RWPE2 (cell line): ENCODE measurements at regions not wholly inside any gene's neighbourhood (a gene's known extent, or its start where the extent isn't known, plus 50 kb on each side); places are given as distances from the start of the nearest gene placed in this dataset.

Source experiments
- ATAC-seq: fragments of 200-7000 bp; cut with Tn5 transposase; 3 replicates; pipeline ENCODE4 v1.9.1; 2021; ENCODE audit warnings: low read depth
- DNase-seq: peaks from one replicate; pipeline ENCODE4 v3.0.0-alpha.2; 2020; ENCODE audit warnings: low spot score
- H3K27ac ChIP-seq: fragments of 450-650 bp; 2 replicates; pipeline ENCODE4 v1.5.1; 2017; ENCODE audit warnings: mild to moderate bottlenecking; ENCODE audit not compliant: poor library complexity, severe bottlenecking
- H3K27me3 ChIP-seq: fragments of 250-450 bp; sonication (Bioruptor Pico); 2 replicates; pipeline ENCODE4 v1.5.1; 2021; ENCODE audit warnings: mild to moderate bottlenecking, moderate library complexity; ENCODE audit not compliant: insufficient read depth, poor library complexity, severe bottlenecking
- H3K36me3 ChIP-seq: fragments of 250-450 bp; sonication (Bioruptor Pico); 2 replicates; pipeline ENCODE4 v1.5.1; 2020; ENCODE audit warnings: low read depth, mild to moderate bottlenecking, moderate library complexity
- H3K4me1 ChIP-seq: fragments of 250-450 bp; sonication (Bioruptor Pico); 2 replicates; pipeline ENCODE4 v1.5.1; 2021; ENCODE audit warnings: mild to moderate bottlenecking, moderate library complexity; ENCODE audit not compliant: insufficient read depth, poor library complexity, severe bottlenecking
- H3K4me3 ChIP-seq: fragments of 250-450 bp; sonication (Bioruptor Pico); 2 replicates; pipeline ENCODE4 v1.5.1; 2021; ENCODE audit warnings: mild to moderate bottlenecking, moderate library complexity; ENCODE audit not compliant: severe bottlenecking
- H3K9me3 ChIP-seq: fragments of 250-450 bp; sonication (Bioruptor Pico); 2 replicates; pipeline ENCODE4 v1.5.1; 2021; ENCODE audit warnings: mild to moderate bottlenecking, moderate library complexity; ENCODE audit not compliant: severe bottlenecking
- TF ChIP-seq, protein P1 (sequence below): fragments of 450-650 bp; IDR thresholded peaks from one replicate; pipeline ENCODE4 v1.5.1; 2017; ENCODE audit warnings: mild to moderate bottlenecking, moderate library complexity; ENCODE audit not compliant: poor library complexity, severe bottlenecking

- no peak overlapping the region for H3K4me3 ChIP-seq
- H3K4me1 ChIP-seq = no peaks in the 10 kb centered on the region
- TF ChIP-seq, protein P1, sequence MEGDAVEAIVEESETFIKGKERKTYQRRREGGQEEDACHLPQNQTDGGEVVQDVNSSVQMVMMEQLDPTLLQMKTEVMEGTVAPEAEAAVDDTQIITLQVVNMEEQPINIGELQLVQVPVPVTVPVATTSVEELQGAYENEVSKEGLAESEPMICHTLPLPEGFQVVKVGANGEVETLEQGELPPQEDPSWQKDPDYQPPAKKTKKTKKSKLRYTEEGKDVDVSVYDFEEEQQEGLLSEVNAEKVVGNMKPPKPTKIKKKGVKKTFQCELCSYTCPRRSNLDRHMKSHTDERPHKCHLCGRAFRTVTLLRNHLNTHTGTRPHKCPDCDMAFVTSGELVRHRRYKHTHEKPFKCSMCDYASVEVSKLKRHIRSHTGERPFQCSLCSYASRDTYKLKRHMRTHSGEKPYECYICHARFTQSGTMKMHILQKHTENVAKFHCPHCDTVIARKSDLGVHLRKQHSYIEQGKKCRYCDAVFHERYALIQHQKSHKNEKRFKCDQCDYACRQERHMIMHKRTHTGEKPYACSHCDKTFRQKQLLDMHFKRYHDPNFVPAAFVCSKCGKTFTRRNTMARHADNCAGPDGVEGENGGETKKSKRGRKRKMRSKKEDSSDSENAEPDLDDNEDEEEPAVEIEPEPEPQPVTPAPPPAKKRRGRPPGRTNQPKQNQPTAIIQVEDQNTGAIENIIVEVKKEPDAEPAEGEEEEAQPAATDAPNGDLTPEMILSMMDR = no peak
- no peaks in the 10 kb centered on the region for H3K9me3 ChIP-seq
- ATAC-seq (no peak), DNase-seq (no peak)
- no peaks in the 10 kb centered on the region for H3K36me3 ChIP-seq
- no peaks in the 10 kb centered on the region for H3K27me3 ChIP-seq
- H3K27ac ChIP-seq = no peak overlapping the region
These were observed 291.0 kb downstream of the COL12A1 start for GRCh38 chr6:74914888-74915287.

GRCh38 chr6:74912234-74912633 is 293.6 kb downstream of the COL12A1 start:
- no peak for ATAC-seq
- Histone ChIP-seq H3K4me3 (no peak overlapping the region), H3K27me3 (no peaks in the 10 kb centered on the region), H3K9me3 (no peaks in the 10 kb centered on the region), H3K4me1 (no peaks in the 10 kb centered on the region), H3K27ac (no peak overlapping the region), H3K36me3 (no peaks in the 10 kb centered on the region)
- DNase-seq = no peak
- TF ChIP-seq, protein P1 = no peak

DNA sequence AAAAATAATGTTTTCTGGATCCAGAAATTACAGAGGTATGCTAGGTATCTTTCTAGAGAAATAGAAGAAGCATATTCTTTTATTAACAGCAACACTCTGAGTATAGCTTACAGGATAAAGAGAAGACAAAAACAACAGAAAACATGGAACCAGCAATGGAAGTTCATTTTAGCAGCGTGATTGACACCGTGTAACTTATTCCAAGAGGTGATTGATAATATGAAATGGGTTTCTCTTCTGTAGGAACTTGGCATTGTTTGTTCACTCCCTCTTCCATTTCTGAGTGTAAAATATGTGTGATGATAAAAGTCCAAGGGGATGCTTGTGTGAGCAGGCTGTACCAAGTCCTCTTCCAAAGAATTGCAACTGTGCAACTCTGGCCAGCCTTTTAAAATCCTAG is 303.0 kb downstream of the COL12A1 start:
- DNase-seq = no peak
- no peak overlapping the region for H3K27ac ChIP-seq

GRCh38 chr6:74902089-74902488 is 303.8 kb downstream of the COL12A1 start:
- Histone ChIP-seq H3K4me1 (no peaks in the 10 kb centered on the region), H3K9me3 (no peaks in the 10 kb centered on the region), H3K36me3 (no peaks in the 10 kb centered on the region), H3K4me3 (no peak overlapping the region), H3K27me3 (no peaks in the 10 kb centered on the region), H3K27ac (no peak overlapping the region)
- ATAC-seq (no peak), DNase-seq (no peak)
- TF ChIP-seq, protein P1 = no peak

More for the DNA sequence above, 303.0 kb downstream of the COL12A1 start:
- H3K9me3 ChIP-seq = no peaks in the 10 kb centered on the region
- no peaks in the 10 kb centered on the region for H3K4me1 ChIP-seq
- TF ChIP-seq, protein P1 = no peak
- no peak for ATAC-seq
- H3K36me3 ChIP-seq = no peaks in the 10 kb centered on the region
- no peak overlapping the region for H3K4me3 ChIP-seq
- no peaks in the 10 kb centered on the region for H3K27me3 ChIP-seq

- ATAC-seq = no peak
- TF ChIP-seq, protein P1 = no peak
These were observed 304.3 kb downstream of the COL12A1 start for GRCh38 chr6:74901576-74901975.

More at GRCh38 chr6:74901576-74901975, 304.3 kb downstream of the COL12A1 start:
- no peaks in the 10 kb centered on the region for H3K4me1 ChIP-seq
- no peak for DNase-seq
- H3K27me3 ChIP-seq = no peaks in the 10 kb centered on the region
- H3K9me3 ChIP-seq = no peaks in the 10 kb centered on the region
- H3K36me3 ChIP-seq = no peaks in the 10 kb centered on the region
- no peak overlapping the region for H3K4me3 ChIP-seq
- no peak overlapping the region for H3K27ac ChIP-seq
